Left lung (tissue), 4 donors: ENCODE measurements at regions not wholly inside any gene's neighbourhood (a gene's known extent, or its start where the extent isn't known, plus 50 kb on each side); places are given as distances from the start of the nearest gene placed in this dataset.

ENCODE experiments used
- ATAC-seq: fragments of 200-7000 bp; cut with Tn5 transposase; one replicate; pipeline ENCODE4 v1.9.1; 2020; ENCODE audit warnings: moderate library complexity
- DNase-seq, 4 donors: peaks; one replicate each; pipeline ENCODE4 v3.0.0-alpha.2; 2013 to 2020
- H3K27ac ChIP-seq, 2 donors: fragments of 200-600 bp; sonication (generic) in 1 of 2; one replicate each; pipeline versions ENCODE4 v1.5.0 to v1.8.0; 2020 to 2021
- H3K27me3 ChIP-seq, 2 donors: fragments of 200-600 bp; sonication (generic) in 1 of 2; one replicate each; pipeline versions ENCODE4 v1.5.0 to v1.8.0; 2020 to 2021
- H3K36me3 ChIP-seq, 2 donors: fragments of 200-600 bp; sonication (generic) in 1 of 2; one replicate each; pipeline versions ENCODE4 v1.5.0 to v1.8.0; 2020 to 2021
- H3K4me1 ChIP-seq, 2 donors: fragments of 200-600 bp; one replicate each; pipeline ENCODE4 v1.8.0; 2021
- H3K4me3 ChIP-seq, 2 donors: fragments of 200-600 bp; sonication (generic) in 1 of 2; one replicate each; pipeline versions ENCODE4 v1.5.0 to v1.8.0; 2020 to 2021; ENCODE audit warnings: mild to moderate bottlenecking in 1 of 2
- H3K9me3 ChIP-seq, 2 donors: fragments of 200-600 bp; sonication (generic) in 1 of 2; one replicate each; pipeline versions ENCODE4 v1.5.0 to v1.8.0; 2020 to 2021
- intact Hi-C, 2 donors: fragments of 100-400 bp; cut with DNase I; formaldehyde crosslinking; loops; one replicate each; pipeline versions ENCODE4 v1.11.2 to v1.14.2; 2022
- TF ChIP-seq, protein P1 (sequence below), 2 donors: fragments of 200-600 bp; sonication (generic) in 1 of 2; IDR thresholded peaks; one replicate each; pipeline versions ENCODE4 v1.5.0 to v1.8.0; 2021; ENCODE audit warnings: antibody characterized with exemption in 2 of 2
- donor health status: DM: no; HTN: yes; CAD: no.
- donor health status: DM: no; HTN: no; CAD: no.

- no peak overlapping the region for H3K27ac ChIP-seq
- TF ChIP-seq, protein P1, sequence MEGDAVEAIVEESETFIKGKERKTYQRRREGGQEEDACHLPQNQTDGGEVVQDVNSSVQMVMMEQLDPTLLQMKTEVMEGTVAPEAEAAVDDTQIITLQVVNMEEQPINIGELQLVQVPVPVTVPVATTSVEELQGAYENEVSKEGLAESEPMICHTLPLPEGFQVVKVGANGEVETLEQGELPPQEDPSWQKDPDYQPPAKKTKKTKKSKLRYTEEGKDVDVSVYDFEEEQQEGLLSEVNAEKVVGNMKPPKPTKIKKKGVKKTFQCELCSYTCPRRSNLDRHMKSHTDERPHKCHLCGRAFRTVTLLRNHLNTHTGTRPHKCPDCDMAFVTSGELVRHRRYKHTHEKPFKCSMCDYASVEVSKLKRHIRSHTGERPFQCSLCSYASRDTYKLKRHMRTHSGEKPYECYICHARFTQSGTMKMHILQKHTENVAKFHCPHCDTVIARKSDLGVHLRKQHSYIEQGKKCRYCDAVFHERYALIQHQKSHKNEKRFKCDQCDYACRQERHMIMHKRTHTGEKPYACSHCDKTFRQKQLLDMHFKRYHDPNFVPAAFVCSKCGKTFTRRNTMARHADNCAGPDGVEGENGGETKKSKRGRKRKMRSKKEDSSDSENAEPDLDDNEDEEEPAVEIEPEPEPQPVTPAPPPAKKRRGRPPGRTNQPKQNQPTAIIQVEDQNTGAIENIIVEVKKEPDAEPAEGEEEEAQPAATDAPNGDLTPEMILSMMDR (IDR thresholded peaks at IDR 0.05): no peak
- DNase-seq: no peak
- peaks cover 0 to 5% of the 10 kb centered on the region in 2 donors for H3K9me3 ChIP-seq
- H3K36me3 ChIP-seq: no peaks in the 10 kb centered on the region
- ATAC-seq: no peak
- no peak overlapping the region for H3K4me3 ChIP-seq
- intact Hi-C loops: no loop called here
- H3K27me3 ChIP-seq: peaks cover 6 to 28% of the 10 kb centered on the region in 2 donors
- peaks cover 14 to 19% of the 10 kb centered on the region in 2 donors for H3K4me1 ChIP-seq
Observed at GRCh38 chr9:129441852-129442251, 179.0 kb downstream of the C9orf50 start.

DNA sequence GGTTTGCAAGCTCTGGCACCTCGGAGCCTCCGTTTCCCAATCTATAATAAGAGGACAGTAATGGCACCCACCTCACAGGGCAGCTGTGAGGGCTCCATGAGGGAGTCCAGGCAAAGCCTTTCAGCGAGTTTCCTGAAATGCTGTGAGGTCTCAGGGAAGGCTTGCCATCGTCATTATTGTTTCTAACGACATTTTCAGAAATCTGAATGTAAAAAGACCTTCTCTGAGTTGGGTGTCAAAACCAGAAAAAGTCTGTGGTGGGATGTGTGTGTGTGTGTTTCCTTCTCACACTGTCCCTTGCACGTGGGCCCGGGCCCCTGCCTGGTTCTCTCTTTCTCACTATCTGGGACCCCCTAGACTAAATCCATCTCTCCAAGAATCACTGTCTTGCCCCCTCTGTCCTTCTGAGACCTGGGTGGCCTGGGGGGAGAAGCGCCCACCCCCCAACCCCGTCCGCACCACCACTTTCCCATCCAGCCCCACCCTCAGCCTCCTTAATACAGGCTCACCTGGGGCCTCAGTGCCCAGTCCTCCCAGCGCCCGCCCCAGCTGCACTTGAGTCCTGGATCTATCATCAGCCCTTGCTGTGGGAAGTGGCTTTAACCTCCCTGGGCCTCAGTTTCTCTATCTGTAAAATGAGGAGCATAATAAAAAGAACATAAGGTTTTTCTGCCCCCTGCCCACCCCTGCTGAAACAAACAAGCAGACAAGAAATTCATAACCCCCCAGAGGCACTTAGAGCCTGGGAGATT is 180.3 kb downstream of the C9orf50 start:
- no peak overlapping the region for H3K27ac ChIP-seq
- DNase-seq (no peak), ATAC-seq (no peak)
- H3K4me3 ChIP-seq: no peak overlapping the region
- H3K36me3 ChIP-seq: no peaks in the 10 kb centered on the region
- peaks cover 6 to 36% of the 10 kb centered on the region in 2 donors for H3K27me3 ChIP-seq
- peaks cover 16 to 24% of the 10 kb centered on the region in 2 donors for H3K4me1 ChIP-seq
- intact Hi-C loops: no loop called here
- TF ChIP-seq, protein P1 (IDR thresholded peaks at IDR 0.05): no peak
- no peaks in the 10 kb centered on the region for H3K9me3 ChIP-seq

GRCh38 chr9:129439242-129439641 is 181.7 kb downstream of the C9orf50 start:
- H3K4me3 ChIP-seq: no peak overlapping the region
- ATAC-seq: no peak
- H3K27ac ChIP-seq: no peak overlapping the region
- H3K36me3 ChIP-seq: no peaks in the 10 kb centered on the region
- no peak for DNase-seq
- intact Hi-C loops: no loop called here
- peaks cover 16 to 24% of the 10 kb centered on the region in 2 donors for H3K4me1 ChIP-seq
- TF ChIP-seq, protein P1 (IDR thresholded peaks at IDR 0.05): no peak
- H3K27me3 ChIP-seq: peaks cover 6 to 36% of the 10 kb centered on the region in 2 donors
- H3K9me3 ChIP-seq: no peaks in the 10 kb centered on the region

GRCh38 chr9:129437626-129438323 is 183.1 kb downstream of the C9orf50 start:
- peak; percentile 35 for ATAC-seq
- Histone ChIP-seq H3K27ac (no peak overlapping the region), H3K36me3 (no peaks in the 10 kb centered on the region), H3K27me3 (peaks cover 6 to 36% of the 10 kb centered on the region in 2 donors), H3K9me3 (no peaks in the 10 kb centered on the region), H3K4me3 (peak overlapping the region; percentile 35 to 40), H3K4me1 (peaks cover 16 to 24% of the 10 kb centered on the region in 2 donors)
- intact Hi-C loops: no loop called here
- TF ChIP-seq, protein P1 (IDR thresholded peaks at IDR 0.05): no peak
- DNase-seq: peak in 2 of 4 donors; percentile 51 to 74
